ENCODE measurements at regions not wholly inside any gene's neighbourhood (a gene's known extent, or its start where the extent isn't known, plus 50 kb on each side); places are given as distances from the start of the nearest gene placed in this dataset.

GRCh38 chr2:173705656-173706055 is 259.5 kb downstream of the SP3 start:
- TF ChIP-seq EZH2phosphoT487 (IDR thresholded peaks at IDR 0.05; ENCODE audit: borderline replicate concordance, low read length): no peak
- TF ChIP-seq CTCF (IDR thresholded peaks at IDR 0.05; ENCODE audit: low read depth, low read length, poor library complexity, severe bottlenecking): no peak

GRCh38 chr2:173706936-173707335 is 258.2 kb downstream of the SP3 start:
- Histone ChIP-seq H3K27me3 (ENCODE audit: control insufficient read depth, low read length) (no peaks in the 10 kb centered on the region), H3K4me2 (ENCODE audit: low read length) (no peak overlapping the region), H3K4me1 (ENCODE audit: control insufficient read depth, low read length) (no peaks in the 10 kb centered on the region), H3K9me2 (replicated peaks; ENCODE audit: control insufficient read depth, low read length) (no peaks in the 10 kb centered on the region; the same call in 1 of the 2 replicates), H3F3A (ENCODE audit: control insufficient read depth, insufficient read depth) (no peaks in the 10 kb centered on the region), H3K36me3 (ENCODE audit: control insufficient read depth, low read length) (no peaks in the 10 kb centered on the region), H3K79me2 (ENCODE audit: control insufficient read depth, low read length) (no peaks in the 10 kb centered on the region), H3K4me3 (ENCODE audit: low read length) (no peak overlapping the region), H3K9me3 (ENCODE audit: control insufficient read depth, insufficient read depth, low read length) (no peaks in the 10 kb centered on the region; the same call in 1 of the 2 replicates), H4K20me1 (ENCODE audit: control insufficient read depth, insufficient read depth, low read depth, low read length) (no peaks in the 10 kb centered on the region), H3K27ac (ENCODE audit: low read depth, low read length) (no peak overlapping the region)
- no peak for TF ChIP-seq CTCF (IDR thresholded peaks at IDR 0.05; ENCODE audit: low read depth, low read length, poor library complexity, severe bottlenecking)
- no peak for TF ChIP-seq EZH2phosphoT487 (IDR thresholded peaks at IDR 0.05; ENCODE audit: borderline replicate concordance, low read length)

More at GRCh38 chr2:173705656-173706055, 259.5 kb downstream of the SP3 start:
- no peaks in the 10 kb centered on the region for H3K27me3 ChIP-seq (ENCODE audit: control insufficient read depth, low read length)
- no peak overlapping the region for H3K4me3 ChIP-seq (ENCODE audit: low read length)
- H3K79me2 ChIP-seq (ENCODE audit: control insufficient read depth, low read length): no peaks in the 10 kb centered on the region
- H3K4me2 ChIP-seq (ENCODE audit: low read length): no peak overlapping the region
- H3K4me1 ChIP-seq (ENCODE audit: control insufficient read depth, low read length): no peaks in the 10 kb centered on the region
- no peaks in the 10 kb centered on the region; the same call in 1 of the 2 replicates for H3K9me3 ChIP-seq (ENCODE audit: control insufficient read depth, insufficient read depth, low read length)
- H4K20me1 ChIP-seq (ENCODE audit: control insufficient read depth, insufficient read depth, low read depth, low read length): no peaks in the 10 kb centered on the region
- H3K27ac ChIP-seq (ENCODE audit: low read depth, low read length): no peak overlapping the region
- no peaks in the 10 kb centered on the region for H3K36me3 ChIP-seq (ENCODE audit: control insufficient read depth, low read length)
- no peaks in the 10 kb centered on the region for H3F3A ChIP-seq (ENCODE audit: control insufficient read depth, insufficient read depth)
- H3K9me2 ChIP-seq (replicated peaks; ENCODE audit: control insufficient read depth, low read length): no peaks in the 10 kb centered on the region; the same call in 1 of the 2 replicates

GRCh38 chr2:173708806-173709205 is 256.4 kb downstream of the SP3 start:
- no peak overlapping the region for H3K4me3 ChIP-seq (ENCODE audit: low read length)
- H3K27ac ChIP-seq (ENCODE audit: low read depth, low read length): no peak overlapping the region
- H4K20me1 ChIP-seq (ENCODE audit: control insufficient read depth, insufficient read depth, low read depth, low read length): no peaks in the 10 kb centered on the region
- no peaks in the 10 kb centered on the region; the same call in 1 of the 2 replicates for H3K9me2 ChIP-seq (replicated peaks; ENCODE audit: control insufficient read depth, low read length)
- H3K4me1 ChIP-seq (ENCODE audit: control insufficient read depth, low read length): no peaks in the 10 kb centered on the region
- no peaks in the 10 kb centered on the region for H3F3A ChIP-seq (ENCODE audit: control insufficient read depth, insufficient read depth)
- no peaks in the 10 kb centered on the region for H3K27me3 ChIP-seq (ENCODE audit: control insufficient read depth, low read length)
- H3K9me3 ChIP-seq (ENCODE audit: control insufficient read depth, insufficient read depth, low read length): no peaks in the 10 kb centered on the region; the same call in 1 of the 2 replicates
- no peak overlapping the region for H3K4me2 ChIP-seq (ENCODE audit: low read length)
- H3K79me2 ChIP-seq (ENCODE audit: control insufficient read depth, low read length): no peaks in the 10 kb centered on the region
- no peaks in the 10 kb centered on the region for H3K36me3 ChIP-seq (ENCODE audit: control insufficient read depth, low read length)
- TF ChIP-seq CTCF (IDR thresholded peaks at IDR 0.05; ENCODE audit: low read depth, low read length, poor library complexity, severe bottlenecking) (no peak), EZH2phosphoT487 (IDR thresholded peaks at IDR 0.05; ENCODE audit: borderline replicate concordance, low read length) (no peak)
